GM12878 (cell line): ENCODE measurements at regions not wholly inside any gene's neighbourhood (a gene's known extent, or its start where the extent isn't known, plus 50 kb on each side); places are given as distances from the start of the nearest gene placed in this dataset.

ENCODE experiments used
- ATAC-seq: fragments of 200-7000 bp; cut with Tn5 transposase; 3 replicates; pipeline ENCODE4 v1.9.1; 2020; ENCODE audit warnings: mild to moderate bottlenecking, moderate library complexity
- BruUV-seq: library from RNA; stranded (reverse); fragments of 400-500 nt; replicated peaks from 2 replicates; lab custom pipeline; 2021; lab: Mats Ljungman, UMichigan
- CTCF ChIA-PET: fragments of 300-600 bp; sonication (Branson Sonifier 250); formaldehyde crosslinking; extraction: SDS; loops from one replicate; lab custom pipeline; 2021; ENCODE audit warnings: inconsistent platforms; lab: Yijun Ruan, JAX
- POLR2A ChIA-PET: fragments of 350-600 bp; formaldehyde crosslinking; extraction: SDS; loops from one replicate; lab custom pipeline; 2021; ENCODE audit warnings: inconsistent platforms; lab: Charles Lee
- RAD21 ChIA-PET: fragments of 300-600 bp; sonication (Branson Sonifier 250); formaldehyde crosslinking; loops from one replicate; lab custom pipeline; 2023; ENCODE audit warnings: antibody characterized with exemption; ENCODE audit not compliant: unreplicated experiment; lab: Charles Lee
- SMC1A ChIA-PET: fragments of 300-600 bp; sonication (Branson Sonifier 250); formaldehyde crosslinking; loops from one replicate; lab custom pipeline; 2023; ENCODE audit not compliant: unreplicated experiment, uncharacterized antibody; lab: Charles Lee
- DNase-seq: peaks from one replicate; pipeline ENCODE4 v3.0.0-alpha.2; 2011; ENCODE audit warnings: low read depth, low spot score
- FAIRE-seq: peaks from 3 replicates; lab custom pipeline; 2011; peaks lifted over from hg19 to GRCh38; lab: Jason Lieb, UNC
- H2AFZ ChIP-seq: 2 replicates; pipeline ENCODE4 v1.6.0; 2011; ENCODE audit warnings: low read depth, low read length, control low read depth; ENCODE audit not compliant: control insufficient read depth
- H3K27ac ChIP-seq: 2 replicates; pipeline ENCODE4 v1.5.1; 2011; ENCODE audit warnings: control low read depth; ENCODE audit not compliant: control insufficient read depth, insufficient read depth
- H3K27me3 ChIP-seq, 2 experiments: replicated peaks in 1 of 2; 2 replicates each; pipeline versions ENCODE4 v1.6.0 to v1.6.1; 2011; ENCODE audit warnings: low read length in 1 of 2; ENCODE audit not compliant: control insufficient read depth in 2 of 2, insufficient read depth in 2 of 2
- H3K36me3 ChIP-seq, 2 experiments: 2 replicates each; pipeline ENCODE4 v1.5.1; 2011; ENCODE audit warnings: low read length in 1 of 2; ENCODE audit not compliant: control insufficient read depth in 2 of 2, insufficient read depth in 2 of 2
- H3K4me1 ChIP-seq: 2 replicates; pipeline ENCODE4 v1.6.1; 2011; ENCODE audit warnings: mild to moderate bottlenecking, low read length, moderate library complexity, mixed read lengths; ENCODE audit not compliant: control insufficient read depth, insufficient read depth
- H3K4me2 ChIP-seq: 2 replicates; pipeline ENCODE4 v1.6.0; 2011; ENCODE audit warnings: control low read depth; ENCODE audit not compliant: control insufficient read depth, insufficient read depth
- H3K4me3 ChIP-seq: fragments of 200-600 bp; sonication (generic); 2 replicates; pipeline ENCODE4 v1.5.1; 2016
- H3K79me2 ChIP-seq: 2 replicates; pipeline ENCODE4 v1.6.0; 2011; ENCODE audit warnings: low read length; ENCODE audit not compliant: control insufficient read depth, insufficient read depth
- H3K9ac ChIP-seq: 2 replicates; pipeline ENCODE4 v1.8.0; 2011; ENCODE audit warnings: low read length, control low read depth, mixed read lengths; ENCODE audit not compliant: control insufficient read depth, insufficient read depth
- H3K9me3 ChIP-seq: replicated peaks from 3 replicates; pipeline ENCODE4 v1.5.1; 2011; ENCODE audit warnings: mild to moderate bottlenecking, low read length; ENCODE audit not compliant: control insufficient read depth, insufficient read depth
- H4K20me1 ChIP-seq: 2 replicates; pipeline ENCODE4 v1.6.0; 2011; ENCODE audit not compliant: control insufficient read depth, insufficient read depth
- ATF3 ChIP-seq: IDR thresholded peaks from 2 replicates; pipeline ENCODE4 v1.6.1; 2011; ENCODE audit warnings: low read depth, mild to moderate bottlenecking, low read length, moderate library complexity, borderline replicate concordance; ENCODE audit errors: extremely low read depth
- CEBPB ChIP-seq, 2 experiments: fragments of 150-350 bp in 1 of 2; IDR thresholded peaks; 2 replicates each; pipeline ENCODE4 v1.6.1; 2012 to 2014; ENCODE audit warnings: low read depth in 2 of 2, low read length in 2 of 2, borderline replicate concordance in 1 of 2, inconsistent platforms in 1 of 2
- CREB1 ChIP-seq: IDR thresholded peaks from 2 replicates; pipeline ENCODE4 v1.6.1; 2012; ENCODE audit warnings: low read depth, mild to moderate bottlenecking, inconsistent platforms
- KAT2A ChIP-seq: conservative IDR thresholded peaks from 2 replicates; pipeline ENCODE4 v1.6.1; 2011; ENCODE audit warnings: low read depth, low read length; ENCODE audit not compliant: control insufficient read depth
- LARP7 ChIP-seq: fragments of 450-650 bp; IDR thresholded peaks from 2 replicates; pipeline ENCODE4 v1.6.1; 2017; ENCODE audit warnings: mild to moderate bottlenecking
- MAX ChIP-seq: IDR thresholded peaks from 2 replicates; pipeline ENCODE4 v1.6.1; 2012; ENCODE audit warnings: low read depth, low read length, improper control_type of control experiment
- MTA3 ChIP-seq: IDR thresholded peaks from 2 replicates; pipeline ENCODE4 v1.6.1; 2012; ENCODE audit warnings: low read length, inconsistent platforms, borderline replicate concordance
- NKRF ChIP-seq: fragments of 450-650 bp; conservative IDR thresholded peaks from 2 replicates; pipeline ENCODE4 v1.6.1; 2017; ENCODE audit warnings: mild to moderate bottlenecking, moderate library complexity
- NR2C1 ChIP-seq: fragments of 450-650 bp; IDR thresholded peaks from 2 replicates; pipeline ENCODE4 v1.6.1; 2017; ENCODE audit warnings: antibody characterized with exemption, mild to moderate bottlenecking, moderate library complexity
- RUNX3 ChIP-seq: IDR thresholded peaks from 2 replicates; pipeline ENCODE4 v1.6.1; 2012; ENCODE audit warnings: low read length, inconsistent platforms
- SMARCA5 ChIP-seq: fragments of 450-650 bp; IDR thresholded peaks from 2 replicates; pipeline ENCODE4 v1.6.1; 2017; ENCODE audit warnings: mild to moderate bottlenecking
- SMC3 ChIP-seq: IDR thresholded peaks from 2 replicates; pipeline ENCODE4 v1.6.1; 2011; ENCODE audit warnings: low read length, improper control_type of control experiment, borderline replicate concordance
- SREBF1 ChIP-seq: IDR thresholded peaks from 2 replicates; pipeline ENCODE4 v1.6.1; 2012; ENCODE audit warnings: mild to moderate bottlenecking, low read length
- STAT3 ChIP-seq: IDR thresholded peaks from 2 replicates; pipeline ENCODE4 v1.6.1; 2011; ENCODE audit warnings: low read depth, low read length, improper control_type of control experiment
- TAF1 ChIP-seq: IDR thresholded peaks from 2 replicates; pipeline ENCODE4 v1.6.1; 2011; ENCODE audit warnings: mild to moderate bottlenecking, low read depth, low read length, borderline replicate concordance
- ZBED1 ChIP-seq: IDR thresholded peaks from 2 replicates; pipeline ENCODE4 v1.6.1; 2016; ENCODE audit warnings: borderline replicate concordance
- ZBTB4 ChIP-seq: fragments of 450-650 bp; formaldehyde crosslinking; IDR thresholded peaks from 2 replicates; pipeline ENCODE4 v1.4.0; 2022; ENCODE audit warnings: mild to moderate bottlenecking, moderate library complexity
- WGBS: methylation state at CpG from one replicate; pipeline ENCODE4 v1.1.6; 2016; ENCODE audit warnings: low lambda C conversion rate; ENCODE audit not compliant: insufficient replicate concordance, insufficient coverage; ENCODE audit errors: missing lambda C conversion rate; 5-methylcytosine and 5-hydroxymethylcytosine counted together
- in situ Hi-C: fragments of 300-500 bp; cut with MboI; formaldehyde crosslinking; loops from 9 replicates; pipeline ENCODE4 v1.14.3; 2018; ENCODE audit warnings: mixed read lengths
- intact Hi-C: fragments of 100-400 bp; cut with micrococcal nuclease; formaldehyde crosslinking; loops from one replicate; pipeline ENCODE4 v1.14.2; 2022; ENCODE audit not compliant: unreplicated experiment

- H3K4me1 ChIP-seq = no peaks in the 10 kb centered on the region
- no peak overlapping the region for H3K4me2 ChIP-seq
- ChIA-PET POLR2A (no interaction called here), CTCF (no interaction called here), SMC1A (no interaction called here), RAD21 (no interaction called here)
- no peaks in the 10 kb centered on the region for H3K36me3 ChIP-seq
- TF ChIP-seq KAT2A (no peak), CREB1 (no peak), MAX (no peak), ZBTB4 (CRISPR knock-in tag) (no peak), STAT3 (no peak), CEBPB (IDR thresholded peaks at IDR 0.05; ENCODE audit: borderline replicate concordance in 1 of 2, low read depth in 2 of 2, low read length in 2 of 2) (no peak), SMC3 (no peak), SMARCA5 (no peak), NR2C1 (no peak), TAF1 (no peak), SREBF1 (no peak), RUNX3 (no peak), ATF3 (no peak), ZBED1 (no peak), NKRF (no peak), MTA3 (no peak), LARP7 (no peak)
- no peaks in the 10 kb centered on the region for H3K9me3 ChIP-seq
- no peaks in the 10 kb centered on the region for H3K79me2 ChIP-seq
- H3K27me3 ChIP-seq = no peaks in the 10 kb centered on the region; a peak in 2 of 4 replicates
- H4K20me1 ChIP-seq = no peaks in the 10 kb centered on the region
- H3K27ac ChIP-seq = no peak overlapping the region
- H3K4me3 ChIP-seq = no peak overlapping the region
- H2AFZ ChIP-seq = no peak overlapping the region
- no TSS peak for BruUV-seq
- intact Hi-C loops (no loop called here), in situ Hi-C loops (no loop called here)
- no peak for DNase-seq
- ATAC-seq = no peak
- H3K9ac ChIP-seq = no peak overlapping the region
- FAIRE-seq = no peak
- WGBS = 16% methylated on average over 6 of the region's 6 CpGs
Observed at GRCh38 chr17:45709728-45710288, 74.3 kb upstream of the CRHR1 start.
